COLO668 (cell line): ENCODE measurements at regions not wholly inside any gene's neighbourhood (a gene's known extent, or its start where the extent isn't known, plus 50 kb on each side); places are given as distances from the start of the nearest gene placed in this dataset.
A peak's percentile ranks its signal among the peaks of the same experiment; 100 is the strongest.
"Not testable (repeated sequence)": the region's sequence is repeated elsewhere in the genome, so short reads cannot be mapped to it uniquely, and the experiment has no call there.

Source experiments
- DNase-seq: peaks from one replicate; lab custom pipeline; 2025; ENCODE audit not compliant: unreplicated experiment; lab: John Stamatoyannopoulos, UW

DNA sequence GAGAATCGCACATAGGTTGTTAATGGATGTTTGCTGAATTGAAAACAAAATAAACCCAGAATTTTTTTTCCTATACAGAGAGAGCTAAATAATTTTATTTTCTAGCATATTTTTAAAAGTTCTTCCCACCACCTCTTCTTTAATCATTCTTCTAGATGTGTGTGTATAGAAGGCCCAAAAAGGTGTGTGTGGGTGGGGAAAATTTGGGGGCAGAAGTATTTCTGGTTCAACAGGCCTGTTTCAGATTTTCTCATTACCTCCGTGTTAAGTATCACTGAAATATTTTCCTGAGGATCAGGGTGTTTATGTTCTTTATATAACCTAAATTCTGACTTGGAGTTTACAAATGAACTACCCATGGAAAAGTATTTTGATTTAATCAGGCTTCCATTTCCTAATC, 144.2 kb upstream of the ZNF804B start:
- no peak for DNase-seq

DNA sequence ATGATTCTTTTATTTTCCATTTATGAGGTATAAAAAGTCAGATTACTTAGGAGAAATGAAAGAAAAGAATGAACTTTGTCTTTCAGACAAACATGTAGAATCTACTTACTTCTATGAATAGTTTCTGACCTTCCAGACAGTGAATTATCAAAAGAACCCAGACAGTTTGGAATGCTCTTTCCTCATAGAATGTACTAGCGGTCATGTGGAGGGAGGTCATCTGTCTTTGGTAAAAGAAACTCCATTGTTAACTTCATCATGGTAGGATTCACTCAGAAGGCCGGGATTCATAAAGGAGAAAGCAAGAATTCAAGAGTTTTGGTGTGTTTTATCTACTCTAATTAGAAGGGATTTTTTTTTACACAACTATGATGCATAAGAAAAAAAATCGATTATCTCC, 144.8 kb upstream of the ZNF804B start:
- DNase-seq, result no peak

DNA sequence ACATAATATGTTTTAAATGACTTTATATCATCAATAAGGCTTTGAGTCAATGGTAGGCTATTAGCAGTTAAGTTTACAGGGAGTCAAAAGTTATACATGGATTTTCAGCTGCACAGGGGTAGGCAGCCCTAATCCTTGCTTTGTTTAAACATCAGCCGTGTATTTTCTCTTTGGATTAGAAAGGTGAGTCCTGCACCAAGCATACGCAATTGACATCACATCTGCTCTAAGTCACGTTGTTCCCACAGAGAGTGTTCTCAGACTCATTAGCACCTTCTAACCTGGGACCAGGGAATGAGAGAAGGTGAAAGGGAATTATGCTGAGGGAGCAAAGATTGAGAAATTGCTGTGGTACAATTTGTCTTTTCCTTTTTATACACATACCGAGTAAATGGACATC, 148.6 kb upstream of the ZNF804B start:
- no peak for DNase-seq

DNA sequence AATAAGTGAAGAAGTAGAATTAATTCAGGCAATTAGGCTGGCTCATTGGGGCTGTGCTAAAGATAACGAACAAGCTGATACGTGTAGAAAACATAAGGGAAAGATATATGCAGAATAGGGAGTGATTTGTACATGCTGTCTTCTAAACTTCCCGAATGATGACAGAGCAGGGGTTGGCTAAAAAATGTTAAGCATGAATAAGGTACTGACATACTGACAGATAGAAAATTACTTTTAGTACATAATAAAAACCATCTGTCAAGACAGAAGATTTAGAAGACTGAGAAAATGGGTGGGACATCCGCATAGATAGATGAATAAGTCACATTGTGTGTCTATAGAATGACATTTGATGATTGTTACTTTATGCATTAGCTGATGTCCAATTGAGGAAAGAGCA, 158.8 kb upstream of the ZNF804B start:
- no peak for DNase-seq

DNA sequence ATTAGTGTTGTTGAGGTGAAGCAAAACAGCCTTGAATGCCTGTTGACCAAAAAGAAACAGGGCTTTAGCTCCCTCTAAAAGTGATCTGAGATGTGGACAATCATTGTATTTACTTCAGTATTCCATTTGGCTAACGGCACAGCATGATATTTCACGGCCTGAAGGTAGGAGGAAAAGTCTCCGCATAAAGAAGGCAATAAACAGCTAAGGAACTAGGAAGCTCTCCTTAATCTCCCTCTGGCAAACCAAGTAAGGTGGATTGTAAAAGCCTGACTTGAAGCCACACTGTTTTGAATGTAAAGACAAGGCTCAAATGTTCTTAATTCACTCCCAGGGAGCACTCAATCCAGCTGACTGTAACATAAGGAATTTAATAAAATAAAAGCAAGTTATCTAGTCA, 160.0 kb upstream of the ZNF804B start:
- no peak for DNase-seq

DNA sequence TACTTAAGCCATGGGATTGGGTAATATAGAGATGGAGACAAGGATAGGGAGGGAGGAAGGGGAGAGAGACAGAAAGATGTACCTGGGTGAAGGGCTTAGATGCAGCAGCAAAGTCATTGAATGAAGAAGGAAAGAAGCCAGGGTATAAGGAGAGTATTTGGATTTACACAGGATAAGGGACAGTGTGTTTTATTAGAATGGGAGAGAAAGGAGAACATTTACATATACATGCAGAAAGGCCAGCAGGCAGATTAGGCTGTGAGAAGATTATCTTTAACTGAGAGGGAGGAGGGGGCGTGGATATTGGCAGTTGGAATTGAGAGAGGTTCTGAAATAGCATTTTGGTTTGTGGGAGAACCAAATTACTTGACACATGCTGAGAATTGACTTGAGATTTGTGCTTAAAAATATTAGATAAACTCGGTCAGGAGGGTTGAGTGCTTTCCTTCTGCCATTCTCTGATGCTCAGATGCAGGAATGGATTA, 161.5 kb upstream of the ZNF804B start:
- DNase-seq, result no peak

DNA sequence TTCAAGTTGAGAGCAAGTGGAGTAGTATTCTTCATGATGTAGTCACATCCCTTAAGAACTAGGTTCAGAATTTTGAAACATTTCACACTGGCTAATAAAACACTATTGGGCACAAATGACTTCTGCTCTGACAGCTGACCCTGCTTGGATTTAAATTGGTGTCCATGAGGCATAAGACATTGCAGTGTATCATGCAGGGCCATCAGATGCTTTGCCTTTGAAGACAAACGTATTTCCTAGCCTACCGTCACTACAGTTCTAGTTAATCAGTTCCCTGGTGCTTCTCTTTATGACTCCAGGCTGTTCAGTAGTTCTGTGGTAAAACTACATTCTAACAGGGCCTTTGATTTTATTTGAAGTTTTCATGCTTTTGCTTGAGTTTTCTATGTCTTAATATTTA, 168.5 kb upstream of the ZNF804B start:
- DNase-seq, result no peak

DNA sequence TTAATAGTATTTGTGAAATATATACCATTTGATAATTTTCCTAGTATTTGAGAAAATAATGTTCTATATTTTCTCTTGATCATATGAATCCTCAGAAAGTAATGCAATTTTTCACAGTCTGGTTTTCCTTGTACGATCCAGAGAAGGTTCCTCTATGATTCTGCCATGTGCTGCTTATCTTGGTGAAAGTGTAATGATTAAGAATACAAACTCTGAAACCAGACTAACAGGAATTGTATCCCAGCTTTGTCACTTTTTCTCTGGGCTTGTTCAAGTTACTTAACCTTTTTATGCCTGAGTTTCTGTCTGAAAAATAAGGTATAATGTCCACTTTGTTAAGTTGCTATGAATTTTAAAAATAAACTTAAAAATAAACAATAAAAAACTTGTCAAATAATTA, 169.6 kb upstream of the ZNF804B start:
- DNase-seq, result no peak

DNA sequence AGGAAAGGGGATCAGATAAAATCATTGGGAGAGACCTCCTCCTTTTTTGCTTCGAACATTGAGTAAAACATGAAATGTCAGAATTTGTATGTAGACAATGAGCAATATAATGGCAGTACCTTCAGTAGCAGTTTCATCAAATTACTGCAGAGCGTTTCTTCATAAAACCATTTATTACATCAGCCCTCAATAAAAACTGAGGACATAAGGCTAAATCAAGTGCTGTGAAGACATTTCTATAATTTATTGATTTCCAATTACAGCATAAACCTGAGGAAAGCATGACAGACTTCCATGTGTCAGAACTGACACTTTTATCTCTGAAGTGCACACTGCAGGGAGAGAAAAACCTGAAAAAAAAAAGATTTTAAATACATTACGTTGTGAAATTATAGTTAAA, 172.6 kb upstream of the ZNF804B start:
- DNase-seq, result no peak

DNA sequence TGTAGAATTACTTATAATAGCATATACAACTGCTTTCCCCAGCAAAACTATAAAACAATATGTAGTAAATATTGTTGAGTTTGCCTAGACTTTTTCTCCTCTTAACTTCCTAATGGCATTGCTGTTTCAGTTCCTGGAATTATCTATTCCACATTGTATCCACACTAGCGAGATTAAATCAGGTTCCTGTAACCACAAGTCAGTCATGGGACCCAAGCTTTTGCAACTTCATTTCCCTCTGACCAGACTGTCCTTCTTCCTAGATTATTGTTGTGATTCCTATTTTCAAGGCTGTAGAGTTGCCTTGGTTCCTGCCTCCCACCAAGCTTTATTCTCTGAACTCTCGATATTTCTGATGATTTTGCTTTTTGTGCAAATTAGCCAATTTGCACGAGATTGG, 173.3 kb upstream of the ZNF804B start:
- DNase-seq, result no peak

DNA sequence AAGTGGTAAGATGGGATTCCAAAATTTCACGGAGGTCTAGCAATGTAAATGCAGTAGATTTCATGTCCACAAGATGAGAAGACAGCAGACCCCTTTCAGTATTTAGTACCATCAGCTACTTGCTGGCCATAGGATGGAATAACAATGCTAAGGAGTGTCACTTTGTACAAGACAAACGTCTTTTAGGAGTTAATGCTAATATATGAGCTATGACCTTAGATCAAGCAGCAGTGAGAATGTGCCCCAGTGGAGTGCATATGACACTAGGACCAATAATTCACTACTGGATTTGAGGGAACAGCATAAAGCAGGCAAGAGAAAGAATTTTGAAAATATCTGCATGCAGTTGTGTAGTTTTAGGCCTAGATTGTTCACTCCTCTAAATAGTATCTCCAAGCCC, 182.8 kb upstream of the ZNF804B start:
- no peak for DNase-seq

DNA sequence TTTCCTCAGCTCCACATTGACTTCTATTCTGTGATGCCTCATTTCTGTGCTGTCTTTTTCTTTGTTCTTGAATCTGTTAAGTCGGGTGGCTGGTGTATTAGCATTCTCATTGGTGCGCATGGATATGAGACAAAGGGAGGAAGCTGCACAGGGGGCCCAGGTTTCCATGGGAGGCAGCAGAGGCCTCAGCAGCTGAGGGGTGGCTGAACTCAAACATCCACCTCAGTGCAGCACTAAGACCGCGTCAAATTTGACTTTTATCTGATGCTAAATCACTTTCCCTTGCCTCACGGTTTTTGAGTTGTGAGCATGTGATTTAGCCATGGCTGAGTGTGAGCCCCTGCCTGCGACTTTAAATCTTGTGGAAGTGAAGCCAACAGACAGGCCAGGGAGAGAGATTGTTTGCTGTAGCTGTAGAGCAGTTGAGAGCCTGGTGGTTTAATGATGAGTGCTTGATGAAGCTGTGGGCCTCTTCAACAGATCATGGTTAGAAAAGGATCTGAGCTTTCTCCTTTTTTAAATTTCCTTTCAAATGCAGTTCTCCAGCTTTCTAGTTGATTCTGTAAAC, 193.3 kb upstream of the ZNF804B start:
- no peak for DNase-seq

DNA sequence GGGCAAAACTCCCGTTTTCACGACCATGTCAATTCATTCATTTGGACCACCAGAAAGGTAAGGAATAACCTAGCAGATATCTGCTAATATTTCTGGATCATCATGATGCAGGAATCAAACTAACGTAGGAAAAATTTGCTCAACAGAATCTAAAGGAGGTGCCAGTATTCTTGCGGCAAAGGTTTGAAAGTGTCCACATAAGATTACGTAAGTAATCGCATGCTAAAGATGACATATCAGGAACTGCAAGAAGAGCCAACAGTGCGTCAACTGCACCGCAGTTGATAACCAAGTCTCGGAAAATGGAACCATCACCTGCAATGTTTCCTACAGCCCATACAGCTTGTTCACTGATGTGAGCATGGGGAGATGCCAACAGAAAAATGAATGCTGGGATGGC, 194.1 kb upstream of the ZNF804B start:
- no peak for DNase-seq

DNA sequence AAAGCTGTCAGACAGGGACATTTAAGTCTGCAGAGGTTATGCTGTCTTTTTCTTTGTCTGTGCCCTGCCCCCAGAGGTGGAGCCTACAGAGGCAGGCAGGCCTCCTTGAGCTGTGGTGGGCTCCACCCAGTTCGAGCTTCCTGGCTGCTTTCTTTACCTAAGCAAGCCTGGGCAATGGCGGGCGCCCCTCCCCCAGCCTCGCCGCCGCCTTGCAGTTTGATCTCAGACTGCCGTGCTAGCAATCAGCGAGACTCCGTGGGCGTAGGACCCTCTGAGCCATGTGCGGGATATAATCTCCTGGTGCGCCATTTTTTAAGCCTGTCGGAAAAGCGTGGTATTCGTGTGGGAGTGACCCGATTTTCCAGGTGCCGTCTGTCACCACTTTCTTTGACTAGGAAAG, 203.1 kb upstream of the ZNF804B start:
- not testable (repeated sequence) for DNase-seq

DNA sequence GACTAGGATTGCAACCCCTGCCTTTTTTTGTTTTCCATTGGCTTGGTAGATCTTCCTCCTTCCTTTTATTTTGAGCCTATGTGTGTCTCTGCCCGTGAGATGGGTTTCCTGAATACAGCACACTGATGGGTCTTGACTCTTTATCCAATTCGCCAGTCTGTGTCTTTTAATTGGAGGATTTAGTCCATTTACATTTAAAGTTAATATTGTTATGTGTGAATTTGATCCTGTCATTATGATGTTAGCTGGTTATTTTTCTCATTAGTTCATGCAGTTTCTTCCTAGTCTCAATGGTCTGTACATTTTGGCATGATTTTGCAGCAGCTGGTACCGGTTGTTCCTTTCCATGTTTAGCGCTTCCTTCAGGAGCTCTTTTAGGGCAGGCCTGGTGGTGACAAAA, 204.7 kb upstream of the ZNF804B start:
- DNase-seq, result not testable (repeated sequence)

DNA sequence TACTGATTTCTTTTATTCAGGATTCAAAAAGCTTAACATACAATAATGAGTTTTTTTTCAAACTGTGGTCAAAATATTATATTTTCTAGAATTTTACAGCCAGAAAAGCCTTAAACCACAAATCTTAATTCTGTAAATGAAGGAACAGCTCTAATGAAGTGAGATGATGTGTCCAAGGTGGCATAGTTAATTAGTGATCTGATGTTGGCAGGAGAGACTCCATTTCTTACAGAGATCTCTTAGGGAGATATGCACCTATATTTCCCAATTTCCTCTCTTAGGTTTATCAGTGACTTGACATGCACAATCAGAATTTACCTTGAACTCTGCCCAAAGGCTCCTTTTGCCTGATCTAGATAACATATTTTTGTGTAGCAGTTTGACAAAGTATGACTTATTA, 211.1 kb upstream of the ZNF804B start:
- no peak for DNase-seq

DNA sequence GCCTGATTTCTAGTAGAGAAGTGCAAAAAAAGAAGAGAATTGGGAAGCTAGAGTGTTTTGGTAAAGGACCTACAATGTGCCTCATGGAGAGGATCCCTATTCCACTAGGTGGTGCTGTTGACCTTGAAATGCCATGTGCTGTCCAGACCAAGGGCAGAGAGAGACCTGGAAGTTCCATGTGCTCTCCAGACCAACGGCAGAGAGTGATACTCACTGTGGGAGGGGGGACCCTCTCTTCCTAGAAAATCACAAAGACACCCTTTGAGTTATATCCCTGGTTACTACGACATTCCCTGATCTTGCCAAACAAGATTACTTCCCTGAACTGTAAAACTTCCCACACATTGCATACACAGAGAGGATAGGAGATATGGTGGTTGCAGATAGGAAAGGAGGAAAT, 212.7 kb upstream of the ZNF804B start:
- DNase-seq, result peak; percentile 2

DNA sequence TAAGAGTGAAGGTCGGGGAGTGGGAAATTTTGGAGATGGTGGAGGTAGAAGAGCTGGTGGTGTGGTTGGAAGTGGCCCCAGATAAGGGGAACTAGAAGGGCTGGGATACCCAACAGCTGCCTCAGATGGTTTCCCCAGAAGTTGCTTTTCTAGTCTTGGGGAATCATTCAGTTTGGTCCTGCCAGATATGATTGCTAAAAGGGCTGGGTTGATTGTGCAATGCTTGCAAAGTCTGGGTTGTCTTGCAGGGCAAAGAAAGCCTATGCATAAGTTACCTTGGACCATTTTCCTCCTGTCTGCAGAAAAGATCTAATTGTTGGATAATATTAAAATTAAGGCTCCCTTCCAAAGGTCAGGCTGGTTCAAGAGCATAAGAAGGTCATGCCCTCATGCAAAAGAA, 213.8 kb upstream of the ZNF804B start:
- DNase-seq, result no peak

DNA sequence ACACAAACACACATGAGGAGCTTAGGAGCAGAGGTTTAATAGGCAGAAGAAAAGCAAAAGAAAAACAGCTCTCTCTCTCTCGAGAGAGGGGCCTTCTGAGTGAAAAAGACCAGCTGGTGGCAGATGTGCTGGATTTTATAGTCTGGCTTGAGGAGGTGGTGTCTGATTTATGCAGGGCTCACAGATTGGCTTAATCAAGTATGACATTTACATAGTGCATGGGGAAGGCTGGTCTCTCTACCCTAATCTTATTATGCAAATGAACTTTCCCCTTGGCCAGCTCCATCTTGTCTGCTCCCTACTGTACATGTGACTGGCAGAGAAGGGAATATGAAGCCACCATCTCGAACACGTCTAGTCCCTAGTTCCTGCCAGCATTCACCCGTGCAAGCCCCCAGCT, 219.5 kb upstream of the ZNF804B start:
- DNase-seq, result no peak

DNA sequence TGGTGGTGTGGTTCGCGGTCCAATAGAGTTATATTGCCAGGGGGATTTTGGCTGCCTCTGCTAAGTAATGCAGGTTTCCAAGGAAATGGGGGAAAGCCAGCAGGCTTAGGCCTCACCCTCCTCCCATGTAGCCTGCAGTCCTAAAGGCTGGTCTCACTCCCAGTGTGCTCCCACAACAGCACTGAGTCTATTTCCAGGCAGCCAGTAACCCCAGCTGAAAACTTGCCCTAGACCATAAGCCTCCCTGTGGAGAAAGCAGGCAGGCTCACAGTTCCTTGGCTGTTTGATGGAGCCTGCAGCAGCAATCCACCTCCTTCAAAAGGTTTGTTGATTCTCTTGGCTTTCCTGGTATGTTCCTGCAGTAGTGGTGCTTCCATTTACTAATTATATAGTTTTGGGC, 220.0 kb upstream of the ZNF804B start:
- DNase-seq, result no peak

DNA sequence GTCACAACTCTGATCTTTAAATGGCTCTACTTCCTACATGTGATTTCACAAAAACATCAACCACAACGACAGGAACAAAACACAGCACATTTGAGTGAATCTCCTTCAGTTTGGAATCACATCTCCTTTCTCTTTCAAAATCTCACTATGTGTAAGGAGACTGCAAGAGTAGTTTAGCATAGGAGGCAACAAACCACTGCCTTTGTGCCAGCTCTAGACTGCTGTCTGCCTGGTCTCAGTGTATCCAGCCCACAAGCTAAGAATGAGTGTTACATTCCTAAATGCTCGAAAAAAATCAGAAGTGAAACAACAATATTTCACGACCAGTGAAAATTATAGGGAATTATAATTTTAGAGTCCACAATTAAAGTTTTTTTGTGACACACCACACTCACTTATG, 217.0 kb upstream of the STEAP4 start:
- DNase-seq, result no peak

DNA sequence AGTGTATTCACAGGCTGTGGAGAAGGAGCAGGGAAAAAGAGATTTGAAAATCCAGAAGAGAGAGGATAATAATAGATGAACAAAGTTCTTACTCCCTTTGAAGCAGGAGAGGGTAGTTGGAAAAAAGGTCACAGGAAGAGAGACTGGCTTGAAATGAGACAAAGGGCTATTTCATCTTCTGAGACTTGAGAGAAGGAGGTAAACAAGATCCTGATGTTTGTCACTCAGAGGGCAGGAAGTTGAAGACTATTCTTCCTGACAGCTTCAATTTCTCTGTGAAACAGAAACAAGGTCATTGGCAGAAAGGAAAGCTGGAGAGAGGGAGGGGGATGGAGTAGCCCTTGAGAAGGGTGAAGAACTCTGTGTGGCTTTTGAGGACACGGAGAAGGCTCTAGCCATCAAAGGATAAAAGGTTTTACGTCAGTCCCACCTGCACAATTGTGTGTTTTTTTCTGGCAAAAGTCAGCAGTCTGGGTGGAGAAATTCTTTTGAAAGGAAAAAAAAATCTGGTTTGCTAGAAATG, 216.1 kb upstream of the STEAP4 start:
- no peak for DNase-seq

DNA sequence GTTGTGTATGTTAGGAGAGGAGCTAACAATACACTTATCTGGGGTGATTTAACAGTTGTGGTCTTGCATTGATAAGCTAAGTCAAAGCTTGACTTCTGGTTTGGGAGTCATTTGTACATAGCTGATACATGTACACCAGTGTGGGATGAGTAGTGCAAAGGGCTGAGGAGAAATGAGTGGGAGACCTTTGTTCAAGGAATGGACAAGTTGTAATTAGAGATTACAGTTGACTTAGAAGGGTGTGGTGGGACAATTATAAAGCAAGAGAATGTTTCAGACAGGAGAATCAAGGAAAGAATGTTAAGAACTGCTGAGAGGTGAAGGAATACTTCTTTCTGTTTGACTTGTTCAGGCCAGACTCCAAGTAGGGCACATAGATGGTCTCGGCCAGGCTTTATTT, 209.7 kb upstream of the STEAP4 start:
- no peak for DNase-seq

DNA sequence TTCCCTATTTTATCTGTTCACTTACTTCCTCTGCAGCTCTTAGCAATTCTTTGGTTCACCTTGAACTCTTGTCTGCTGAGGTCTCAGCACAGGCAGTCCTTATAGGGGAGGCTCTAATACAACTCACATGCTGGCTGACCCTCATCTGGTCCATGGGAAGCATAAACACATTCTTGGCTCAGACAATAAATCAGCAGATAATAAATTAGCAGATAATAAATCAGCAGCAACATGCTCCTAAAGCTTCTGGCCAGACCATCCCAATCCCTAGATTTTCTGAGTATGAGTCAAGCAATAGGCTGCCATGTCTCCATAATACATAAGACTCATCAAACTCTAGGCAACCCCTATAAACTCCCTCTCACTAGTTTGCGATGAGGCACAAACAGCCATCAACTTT, 208.6 kb upstream of the STEAP4 start:
- DNase-seq, result no peak
